AG08395 (cell line): ENCODE measurements at regions not wholly inside any gene's neighbourhood (a gene's known extent, or its start where the extent isn't known, plus 50 kb on each side); places are given as distances from the start of the nearest gene placed in this dataset.
"Not testable (repeated sequence)": the region's sequence is repeated elsewhere in the genome, so short reads cannot be mapped to it uniquely, and the experiment has no call there.

Experiments
- DNase-seq: peaks from one replicate; pipeline ENCODE4 v3.0.0; 2012; ENCODE audit warnings: mixed read lengths, low spot score

DNA sequence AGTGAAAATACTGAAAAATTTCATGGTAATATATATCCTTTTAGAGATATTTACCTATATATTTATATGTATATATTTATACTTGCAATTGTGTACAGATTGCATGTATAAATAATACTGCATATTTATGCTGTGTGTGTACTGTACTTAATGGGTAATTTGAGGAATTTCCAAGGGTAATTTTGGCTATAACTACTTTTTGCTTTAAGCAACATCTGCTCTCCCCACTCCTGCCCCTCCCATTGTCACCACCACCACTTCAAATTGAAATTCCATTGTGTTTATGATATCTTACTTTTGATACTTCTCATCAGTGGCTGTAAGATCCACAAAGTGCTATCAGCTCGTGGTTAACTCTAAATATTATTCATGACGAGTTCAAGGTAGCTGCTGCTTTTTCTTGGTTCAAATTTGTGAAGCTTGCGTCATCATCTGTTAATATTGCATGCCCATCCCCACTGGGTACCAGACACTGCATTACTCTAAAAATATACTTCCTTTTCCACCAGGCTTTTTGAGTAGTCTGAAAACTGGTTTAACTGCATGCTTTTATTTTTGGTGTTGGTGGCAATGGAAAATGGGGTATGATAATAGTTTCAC lies 91.7 kb upstream of the MITF start:
- DNase-seq: no peak

DNA sequence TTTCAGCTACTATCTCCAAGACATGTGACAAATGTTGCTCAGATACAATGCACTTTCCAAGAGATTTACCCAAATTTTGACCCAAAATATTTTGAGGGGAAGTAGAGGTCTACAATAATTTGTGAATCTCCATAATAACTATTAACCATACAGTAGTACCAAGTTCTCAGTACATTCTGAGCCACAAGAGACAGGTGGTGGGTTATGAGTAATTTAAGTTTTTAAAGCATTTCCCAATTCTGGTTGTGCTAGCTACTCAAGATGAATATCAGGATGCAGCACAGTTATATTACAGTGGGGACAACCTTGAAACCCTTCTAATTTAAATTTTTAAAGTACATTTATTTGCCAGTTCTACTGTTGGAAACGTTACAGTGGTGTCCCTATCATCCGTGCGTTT lies 92.2 kb upstream of the MITF start:
- no peak for DNase-seq

DNA sequence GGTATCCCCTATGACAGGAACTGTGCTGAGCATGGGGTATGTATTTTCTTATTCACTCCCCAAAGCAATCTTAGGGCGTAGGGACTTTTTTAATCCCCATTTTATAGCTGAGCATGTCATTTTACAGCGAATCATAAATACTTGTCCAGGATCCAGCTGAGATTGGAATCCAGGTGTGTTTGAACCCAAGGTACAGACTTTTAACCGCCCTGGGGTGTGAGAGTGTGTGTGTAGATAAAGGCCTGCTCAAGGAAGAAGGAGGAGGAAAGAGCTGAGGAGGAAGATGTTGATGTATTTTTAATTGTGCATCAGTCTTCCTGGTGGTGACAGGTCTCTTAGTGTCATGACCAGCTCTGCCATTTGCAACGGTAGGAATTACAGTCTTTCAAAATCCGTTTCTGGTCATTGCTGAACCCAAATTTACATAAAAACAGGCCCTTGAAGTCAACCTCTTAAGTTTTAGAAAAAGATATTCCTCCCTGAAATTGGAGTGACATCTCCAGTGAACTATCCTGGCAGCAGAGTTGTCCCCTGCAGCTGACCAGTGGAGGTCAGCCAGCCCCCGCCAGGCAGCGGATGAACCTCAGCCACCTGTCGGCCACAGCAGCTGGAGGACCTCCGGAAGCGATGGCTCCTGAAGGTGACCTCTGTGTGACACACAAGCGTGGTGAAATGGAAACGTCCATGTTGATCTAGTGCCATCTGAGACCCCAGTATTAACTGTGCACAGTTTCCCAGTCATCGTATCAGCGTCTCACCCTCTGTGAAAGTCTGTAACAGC lies 92.8 kb upstream of the MITF start:
- no peak for DNase-seq

DNA sequence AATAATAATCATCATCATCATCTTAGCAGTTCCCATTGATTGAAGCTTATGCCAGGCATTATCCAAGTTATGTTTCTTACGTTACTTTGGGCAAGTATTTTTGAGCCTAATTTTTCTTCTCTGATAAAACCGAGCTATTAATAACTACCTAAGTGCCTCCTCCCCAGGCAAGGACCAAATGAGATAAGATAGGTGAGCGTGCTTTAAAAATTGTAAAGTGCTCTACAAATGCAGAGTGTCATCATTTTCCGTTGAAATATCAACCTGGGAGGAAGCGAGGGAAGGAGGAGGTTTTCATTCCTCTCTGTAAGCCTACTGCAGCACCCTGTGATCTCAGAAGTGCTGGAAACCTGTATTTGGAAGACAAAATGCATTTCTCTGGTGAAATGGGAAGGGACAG lies 96.7 kb upstream of the MITF start:
- DNase-seq: no peak

DNA sequence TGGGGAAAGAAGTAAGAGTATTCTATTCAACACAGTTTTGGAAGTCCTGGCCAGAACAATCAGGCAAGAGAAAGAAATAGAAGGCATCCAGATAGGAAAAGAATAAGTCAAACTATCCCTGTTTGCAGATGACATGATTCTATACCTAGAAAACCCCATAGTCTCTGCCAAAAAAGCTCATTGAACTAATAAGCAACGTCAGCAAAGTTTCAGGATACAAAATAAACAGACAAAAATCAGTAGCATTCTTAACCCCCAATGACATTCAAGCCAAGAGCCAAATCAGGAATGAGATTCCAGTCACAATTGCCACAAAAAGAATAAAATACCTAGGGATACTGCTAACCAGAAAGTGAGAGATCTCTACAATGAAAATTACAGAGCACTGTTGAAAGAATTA lies 99.4 kb upstream of the MITF start:
- no peak for DNase-seq

DNA sequence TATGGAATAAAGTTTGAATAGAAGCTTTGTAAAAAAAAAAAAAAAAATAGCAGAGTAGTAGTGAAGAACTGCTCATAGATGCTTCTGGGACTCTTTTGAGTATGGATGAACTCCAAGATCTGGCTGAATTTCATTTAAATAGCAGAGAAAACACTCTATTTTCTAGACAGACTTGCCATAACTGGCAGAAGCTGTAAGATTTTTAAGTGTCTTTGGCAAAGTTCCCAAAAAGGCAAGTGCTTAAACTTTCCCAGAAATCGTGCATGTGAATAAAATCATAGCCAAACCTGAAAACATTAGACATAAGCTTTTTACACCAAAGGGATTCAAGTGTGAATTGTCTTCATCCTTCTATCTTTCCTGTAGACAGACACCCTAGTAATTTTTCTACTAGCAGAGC lies 110.3 kb upstream of the MITF start:
- DNase-seq: no peak

DNA sequence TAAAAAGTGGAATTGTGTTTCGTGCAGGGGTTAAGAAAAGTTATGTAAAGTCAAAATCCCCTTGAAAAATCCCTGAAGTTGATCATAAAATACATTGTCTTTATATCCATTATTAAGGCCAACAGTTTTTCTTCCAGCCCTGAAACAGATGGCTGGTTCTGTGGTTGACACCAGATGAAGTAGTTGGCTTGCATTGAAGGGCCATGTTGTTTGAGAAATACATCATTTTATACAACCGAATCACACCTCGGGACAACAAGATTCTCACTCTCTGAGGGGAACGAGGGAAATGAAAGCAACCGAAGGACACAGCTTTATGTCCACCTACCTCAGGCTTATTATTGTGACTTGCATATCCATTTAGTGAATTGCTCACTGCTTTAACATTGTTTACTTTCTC lies 126.0 kb upstream of the MITF start:
- DNase-seq: no peak

DNA sequence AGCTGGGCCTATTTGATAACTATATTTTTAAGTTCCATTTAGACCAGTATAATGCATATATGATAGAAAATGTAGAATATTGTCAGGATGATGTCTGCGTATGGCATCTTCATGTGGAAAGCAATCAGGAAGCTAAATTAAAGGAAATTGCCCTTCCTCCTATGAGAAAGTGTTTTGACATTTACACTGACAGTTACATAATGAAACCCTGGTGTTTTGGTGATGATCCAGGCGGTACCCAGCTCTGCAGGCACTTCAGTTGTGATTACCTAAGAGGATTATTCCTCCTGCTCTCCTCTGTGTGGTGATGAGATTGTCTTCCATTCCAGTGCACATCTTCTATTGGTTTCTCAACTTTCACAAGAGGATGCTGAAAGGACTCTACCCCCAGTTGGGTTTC lies 126.5 kb upstream of the MITF start:
- DNase-seq: no peak

DNA sequence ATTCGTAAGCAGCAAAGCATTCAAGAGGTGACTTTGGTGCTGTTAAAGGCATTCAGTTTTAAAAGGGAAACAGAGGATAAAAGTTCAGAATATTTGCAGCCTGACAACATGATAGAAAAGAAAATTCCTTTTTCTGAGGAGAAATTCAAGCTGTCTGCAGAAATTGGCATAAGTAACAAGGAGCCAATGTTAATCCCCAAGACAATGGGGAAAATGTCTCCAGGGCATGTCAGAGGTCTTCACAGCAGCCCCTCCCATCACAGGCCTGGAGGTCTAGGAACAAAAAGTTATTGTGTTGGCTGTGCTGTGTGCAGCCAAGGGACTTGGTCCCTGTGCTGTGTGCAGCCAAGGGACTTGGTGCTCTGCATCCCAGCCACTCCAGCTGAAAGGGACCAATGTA lies 129.7 kb upstream of the MITF start:
- DNase-seq: not testable (repeated sequence)

DNA sequence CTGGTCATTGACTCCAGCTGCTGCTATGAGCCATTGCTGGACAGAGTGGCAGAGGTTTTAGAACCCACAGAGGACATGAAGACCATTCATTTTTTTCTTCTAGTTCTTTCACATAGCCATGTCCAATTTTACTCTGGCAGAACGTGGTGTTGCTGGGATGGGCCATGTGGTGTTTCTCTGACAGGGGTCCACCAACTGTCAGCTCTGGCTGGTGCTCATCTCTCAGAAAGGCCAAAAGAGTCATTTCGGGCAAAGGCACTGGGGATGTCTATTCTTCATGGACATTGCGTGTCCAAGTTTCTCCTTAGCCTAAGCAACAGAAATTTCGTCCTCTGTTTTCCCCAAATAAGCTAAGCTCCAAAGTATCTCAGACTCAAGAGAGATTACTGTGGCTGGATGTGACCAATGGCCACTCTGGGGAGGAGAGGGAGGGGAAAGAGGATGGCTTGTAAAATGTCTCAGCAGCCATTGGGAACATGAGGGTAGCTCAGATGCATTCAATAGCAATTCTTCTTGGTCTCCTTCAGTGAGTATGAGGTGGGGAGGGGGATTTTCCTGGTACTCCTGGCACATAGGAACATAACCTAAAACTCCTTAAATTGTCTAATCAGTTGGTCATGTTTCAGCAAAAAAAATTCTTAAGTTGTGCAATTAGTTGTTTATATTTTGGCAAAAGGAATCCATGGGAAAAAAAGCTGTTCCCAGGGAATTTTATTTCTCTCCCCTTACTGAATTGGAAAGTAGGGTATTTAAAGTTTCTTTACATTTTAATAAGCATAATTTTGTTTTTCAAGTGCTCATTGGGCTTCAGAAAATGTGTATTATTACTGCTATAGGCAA lies 131.6 kb upstream of the MITF start:
- no peak for DNase-seq

DNA sequence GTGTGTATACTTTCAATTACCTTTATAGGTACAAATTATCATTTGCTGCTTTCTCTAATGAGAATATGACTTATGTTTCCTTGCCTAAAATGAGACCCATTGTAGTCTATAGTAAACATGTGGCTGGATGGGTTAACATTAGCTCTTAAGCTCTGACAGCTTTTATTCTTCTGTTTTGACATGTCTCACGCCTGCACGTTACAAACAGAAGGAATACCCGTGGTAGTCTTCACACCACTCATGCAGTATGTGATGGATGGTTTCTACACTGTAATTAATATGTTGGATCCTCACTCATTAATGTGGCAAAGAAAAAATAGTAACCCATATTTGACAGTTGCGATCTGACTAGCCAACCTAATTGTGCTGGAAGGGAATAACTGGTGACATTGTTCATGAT lies 133.4 kb upstream of the MITF start:
- DNase-seq: no peak

DNA sequence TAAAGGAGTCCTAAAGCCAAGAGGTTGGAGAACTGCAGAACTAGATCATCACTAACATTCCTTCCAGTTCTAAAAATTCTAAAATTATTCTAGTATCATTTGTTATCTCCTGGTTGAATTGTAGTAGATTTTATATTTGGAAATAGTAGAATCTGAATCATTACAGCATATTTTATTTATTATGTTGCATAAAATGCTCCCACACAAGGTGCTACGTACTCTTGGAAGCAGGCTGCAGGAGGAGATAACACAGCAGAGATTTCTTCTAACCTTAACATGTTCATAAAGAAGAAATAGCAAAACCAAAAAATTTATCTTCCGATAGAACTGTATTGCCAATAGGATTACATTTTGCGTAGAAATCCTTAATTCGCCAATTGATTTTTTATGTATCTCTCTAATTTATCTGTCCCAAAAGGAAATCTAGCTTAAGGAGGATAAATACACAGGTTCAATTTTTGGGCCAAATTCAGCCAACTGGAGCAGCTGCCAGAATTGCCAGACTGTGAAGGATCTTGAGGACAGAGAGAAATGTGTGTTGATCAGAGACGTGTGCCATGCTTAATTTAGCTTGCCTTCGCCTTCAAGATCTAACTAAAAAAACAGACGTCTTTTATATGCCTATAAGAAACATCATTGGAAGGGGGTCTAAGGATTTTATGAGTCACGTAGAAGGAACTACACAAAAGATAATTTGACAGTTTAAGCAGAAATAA lies 134.4 kb upstream of the MITF start:
- DNase-seq: no peak

DNA sequence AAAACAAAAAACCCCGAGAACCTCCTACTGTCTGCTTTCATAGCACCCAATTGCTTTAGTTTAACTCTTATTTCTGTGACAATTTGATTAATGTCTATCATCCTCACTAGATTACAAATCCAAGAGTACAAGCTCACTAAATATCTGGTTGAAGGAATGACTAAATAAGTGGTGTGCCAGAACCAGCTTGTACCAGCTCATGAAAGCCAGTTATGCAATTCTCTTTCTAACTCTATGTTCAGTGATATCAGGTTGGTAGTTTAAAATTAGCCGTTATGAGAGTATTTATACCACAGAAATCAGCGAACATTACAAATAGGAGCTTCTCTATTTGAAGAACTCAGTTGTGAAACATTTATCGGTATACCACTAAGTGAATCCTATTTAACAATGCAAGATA lies 137.2 kb upstream of the MITF start:
- no peak for DNase-seq

DNA sequence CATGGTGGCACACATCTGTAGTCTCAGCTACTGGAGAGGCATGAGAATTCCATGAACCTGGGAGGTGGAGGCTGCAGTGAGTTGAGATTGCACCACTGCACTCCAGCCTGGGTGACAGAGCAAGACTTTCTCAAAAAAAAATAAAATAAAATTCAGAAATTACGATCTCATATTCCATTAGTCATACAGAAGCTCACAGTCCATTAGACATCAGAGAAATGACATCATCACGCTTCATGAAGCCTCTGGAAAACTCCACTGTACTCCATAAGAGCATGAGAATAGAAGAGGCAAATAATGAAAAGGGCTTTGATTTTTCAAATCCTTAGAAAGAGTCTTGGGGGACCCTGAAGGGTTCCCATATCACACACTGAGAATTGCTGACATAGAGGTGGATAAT lies 145.0 kb upstream of the MITF start:
- DNase-seq: no peak

DNA sequence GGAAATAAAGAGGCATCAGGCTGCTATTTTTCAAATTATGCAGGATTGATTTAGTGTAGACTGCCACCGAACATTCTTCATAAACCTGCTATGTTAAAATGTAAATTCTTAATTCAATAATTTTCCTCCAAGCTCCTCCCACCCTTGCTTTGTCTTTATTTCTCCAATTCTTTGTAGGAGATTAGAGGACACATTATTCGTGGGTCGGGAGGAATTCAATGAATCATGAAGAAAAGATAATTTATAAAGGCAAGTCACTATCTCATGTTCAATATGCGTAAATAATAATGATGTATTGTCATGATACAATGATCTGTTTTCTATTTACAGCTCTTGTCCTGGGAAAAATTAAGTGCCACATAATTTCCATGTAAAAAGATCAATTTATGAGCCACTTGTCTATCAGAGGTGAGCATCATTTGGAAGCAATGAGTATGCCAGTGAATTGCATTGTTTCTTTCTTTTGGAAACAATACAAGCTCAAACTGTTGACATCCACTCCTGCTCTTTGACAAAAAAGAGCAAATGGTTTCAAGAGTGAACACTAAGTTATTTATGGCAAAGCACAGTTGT lies 148.0 kb upstream of the MITF start:
- no peak for DNase-seq

DNA sequence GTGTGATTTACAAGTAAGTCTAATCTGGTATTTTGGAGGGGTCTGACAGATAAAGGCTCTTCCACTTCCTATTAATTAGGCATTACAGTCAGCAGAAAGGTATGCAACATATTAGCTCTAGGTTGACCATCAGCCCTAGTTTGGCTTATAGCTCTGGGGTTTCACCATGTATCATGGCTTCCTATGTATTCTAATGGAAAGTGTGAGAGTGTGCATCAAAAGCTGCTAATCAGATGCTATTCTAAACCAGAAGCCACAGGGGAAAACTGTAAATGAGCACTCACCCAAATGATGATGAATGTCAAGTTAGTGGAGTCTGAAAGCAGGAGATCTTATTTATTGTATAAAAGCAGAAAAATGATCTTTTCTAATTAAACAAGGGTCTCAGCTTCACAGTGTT lies 149.2 kb upstream of the MITF start:
- DNase-seq: no peak

DNA sequence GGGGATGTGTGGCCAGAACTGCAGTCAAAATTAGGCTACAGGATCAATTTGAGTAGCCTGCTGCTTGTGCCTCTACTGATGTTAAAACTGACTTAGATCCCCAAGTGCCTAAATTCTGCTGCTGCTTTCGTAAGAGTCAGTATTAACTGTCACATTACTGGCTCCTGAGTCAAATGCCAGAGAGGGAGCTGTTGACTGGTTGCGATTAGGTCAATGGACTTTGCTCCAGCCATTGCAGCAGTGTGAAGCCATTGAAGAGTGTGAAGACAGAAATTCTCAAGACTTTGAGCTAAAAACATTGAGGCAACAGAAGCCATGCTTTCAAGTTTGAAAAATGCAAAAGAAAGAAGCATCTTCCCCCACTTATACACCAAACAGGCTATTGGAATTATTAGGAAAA lies 151.1 kb upstream of the MITF start:
- no peak for DNase-seq

DNA sequence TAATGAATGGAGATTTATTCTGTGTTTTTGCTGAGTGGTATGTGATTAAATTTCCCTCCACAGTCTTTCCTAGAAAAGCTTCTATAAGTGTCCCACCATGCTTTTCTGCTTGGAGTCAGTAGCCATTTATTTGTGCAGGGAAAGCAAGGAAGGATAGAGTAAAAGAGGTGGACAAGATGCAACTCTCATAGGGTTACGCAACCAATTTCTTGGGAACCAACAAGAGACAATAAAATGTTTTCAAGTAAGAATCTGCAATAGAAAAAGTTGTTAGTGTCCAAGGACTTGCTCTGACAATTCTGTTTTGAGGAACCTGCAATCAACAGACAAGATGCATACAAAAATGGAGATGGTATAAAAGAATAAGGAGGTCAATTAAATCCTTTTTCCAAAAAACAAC lies 153.8 kb upstream of the MITF start:
- DNase-seq: no peak

DNA sequence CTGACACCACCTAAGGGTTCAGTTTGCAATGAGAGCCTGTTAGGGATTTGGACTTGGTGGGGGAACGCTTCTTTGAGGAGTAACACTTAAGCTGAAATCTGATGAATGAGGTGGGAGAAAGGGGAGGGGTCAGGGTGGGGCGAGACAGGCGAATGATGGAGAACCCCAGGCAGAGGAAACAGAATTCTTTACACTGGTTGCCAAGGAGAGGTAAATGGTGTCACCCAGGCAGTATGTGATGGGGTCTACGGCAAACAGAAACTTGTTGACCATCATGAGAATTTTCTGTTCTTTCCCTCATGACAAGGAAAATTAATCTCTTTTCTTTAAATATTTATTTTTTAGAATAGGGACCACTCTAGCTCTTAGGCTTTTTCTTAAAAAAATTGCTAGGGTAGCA lies 157.2 kb upstream of the MITF start:
- no peak for DNase-seq

DNA sequence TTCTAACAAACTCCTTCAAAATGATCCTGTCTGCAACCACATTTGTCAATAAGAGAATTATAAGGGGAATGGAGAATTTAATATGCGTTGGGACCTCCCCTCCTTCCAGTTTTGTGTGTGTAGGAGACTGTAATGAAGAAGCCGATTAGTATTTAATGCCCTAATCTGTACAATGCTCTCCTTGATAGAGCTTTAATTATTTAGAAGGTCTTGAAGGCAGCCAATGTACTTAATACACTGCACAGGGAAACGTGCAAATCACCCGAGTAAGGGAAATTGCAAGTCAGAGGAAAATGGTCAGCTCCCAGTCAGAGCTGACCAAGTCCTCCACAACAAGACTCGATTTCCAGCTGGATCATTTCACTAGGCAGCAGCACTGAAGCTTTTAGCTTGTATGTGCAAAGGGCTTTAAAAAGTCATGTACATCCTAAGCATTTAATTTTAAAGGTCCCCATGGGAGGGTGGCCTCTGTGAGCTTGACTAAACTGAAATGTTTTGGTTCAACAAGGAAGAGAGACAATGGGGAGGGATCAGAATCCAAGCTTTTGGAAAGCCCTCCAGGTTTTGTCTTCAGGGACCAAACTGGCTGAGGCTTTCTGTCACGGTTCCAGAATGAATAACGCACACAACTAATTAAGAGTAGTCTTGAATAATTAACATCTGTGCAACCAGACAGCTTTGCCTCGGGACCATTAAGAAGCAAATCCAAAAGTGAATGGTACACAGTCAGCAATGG lies 159.8 kb upstream of the MITF start:
- DNase-seq: no peak

DNA sequence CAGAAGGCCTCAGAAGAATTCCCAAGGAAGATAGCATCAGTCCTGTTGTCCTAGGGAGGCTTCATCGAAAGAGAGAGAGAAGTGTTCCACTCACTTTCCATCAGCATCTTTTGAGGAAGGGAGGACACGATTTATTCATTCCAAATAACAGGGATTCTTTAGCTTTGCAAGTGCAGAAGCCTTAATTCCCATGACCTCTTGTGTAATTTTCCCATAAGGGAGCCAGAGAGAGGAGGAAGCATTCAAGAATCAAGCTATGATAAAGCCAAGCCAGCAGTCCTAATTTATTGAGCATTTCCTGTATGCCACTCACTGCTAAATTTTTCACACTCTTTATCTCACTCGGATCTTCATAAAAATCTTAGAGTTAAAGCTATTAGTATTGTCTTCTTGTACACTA lies 169.7 kb upstream of the MITF start:
- no peak for DNase-seq

DNA sequence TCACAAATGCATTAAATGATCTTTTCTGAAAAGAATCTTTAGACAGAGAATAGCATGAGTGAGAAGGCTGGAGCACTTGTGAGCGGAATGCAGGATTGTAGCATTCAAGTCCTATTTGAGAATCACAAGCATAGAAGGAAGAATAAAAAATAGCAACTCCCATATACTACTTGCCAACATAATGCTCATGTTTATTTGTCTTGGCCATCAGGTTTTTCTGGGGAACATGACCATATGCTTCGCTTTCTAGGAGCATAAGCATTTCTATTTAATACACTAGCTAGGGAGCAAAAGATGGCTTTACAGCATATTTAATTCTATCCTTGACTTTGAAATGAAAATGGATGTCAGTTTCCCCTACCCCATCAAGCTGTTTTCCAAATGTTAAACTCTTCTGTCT lies 170.3 kb upstream of the MITF start:
- no peak for DNase-seq
